GM12878 (cell line): ENCODE measurements at regions not wholly inside any gene's neighbourhood (a gene's known extent, or its start where the extent isn't known, plus 50 kb on each side); places are given as distances from the start of the nearest gene placed in this dataset.

ENCODE experiments used
- ATAC-seq: fragments of 200-7000 bp; cut with Tn5 transposase; 3 replicates; pipeline ENCODE4 v1.9.1; 2020; ENCODE audit warnings: mild to moderate bottlenecking, moderate library complexity
- BruUV-seq: library from RNA; stranded (reverse); fragments of 400-500 nt; replicated peaks from 2 replicates; lab custom pipeline; 2021; lab: Mats Ljungman, UMichigan
- CTCF ChIA-PET: fragments of 300-600 bp; sonication (Branson Sonifier 250); formaldehyde crosslinking; extraction: SDS; loops from one replicate; lab custom pipeline; 2021; ENCODE audit warnings: inconsistent platforms; lab: Yijun Ruan, JAX
- POLR2A ChIA-PET: fragments of 350-600 bp; formaldehyde crosslinking; extraction: SDS; loops from one replicate; lab custom pipeline; 2021; ENCODE audit warnings: inconsistent platforms; lab: Charles Lee
- RAD21 ChIA-PET: fragments of 300-600 bp; sonication (Branson Sonifier 250); formaldehyde crosslinking; loops from one replicate; lab custom pipeline; 2023; ENCODE audit warnings: antibody characterized with exemption; ENCODE audit not compliant: unreplicated experiment; lab: Charles Lee
- SMC1A ChIA-PET: fragments of 300-600 bp; sonication (Branson Sonifier 250); formaldehyde crosslinking; loops from one replicate; lab custom pipeline; 2023; ENCODE audit not compliant: unreplicated experiment, uncharacterized antibody; lab: Charles Lee
- DNase-seq: peaks from one replicate; pipeline ENCODE4 v3.0.0-alpha.2; 2011; ENCODE audit warnings: low read depth, low spot score
- FAIRE-seq: peaks from 3 replicates; lab custom pipeline; 2011; peaks lifted over from hg19 to GRCh38; lab: Jason Lieb, UNC
- H2AFZ ChIP-seq: 2 replicates; pipeline ENCODE4 v1.6.0; 2011; ENCODE audit warnings: low read depth, low read length, control low read depth; ENCODE audit not compliant: control insufficient read depth
- H3K27ac ChIP-seq: 2 replicates; pipeline ENCODE4 v1.5.1; 2011; ENCODE audit warnings: control low read depth; ENCODE audit not compliant: control insufficient read depth, insufficient read depth
- H3K27me3 ChIP-seq, 2 experiments: replicated peaks in 1 of 2; 2 replicates each; pipeline versions ENCODE4 v1.6.0 to v1.6.1; 2011; ENCODE audit warnings: low read length in 1 of 2; ENCODE audit not compliant: control insufficient read depth in 2 of 2, insufficient read depth in 2 of 2
- H3K36me3 ChIP-seq, 2 experiments: 2 replicates each; pipeline ENCODE4 v1.5.1; 2011; ENCODE audit warnings: low read length in 1 of 2; ENCODE audit not compliant: control insufficient read depth in 2 of 2, insufficient read depth in 2 of 2
- H3K4me1 ChIP-seq: 2 replicates; pipeline ENCODE4 v1.6.1; 2011; ENCODE audit warnings: mild to moderate bottlenecking, low read length, moderate library complexity, mixed read lengths; ENCODE audit not compliant: control insufficient read depth, insufficient read depth
- H3K4me2 ChIP-seq: 2 replicates; pipeline ENCODE4 v1.6.0; 2011; ENCODE audit warnings: control low read depth; ENCODE audit not compliant: control insufficient read depth, insufficient read depth
- H3K4me3 ChIP-seq: fragments of 200-600 bp; sonication (generic); 2 replicates; pipeline ENCODE4 v1.5.1; 2016
- H3K79me2 ChIP-seq: 2 replicates; pipeline ENCODE4 v1.6.0; 2011; ENCODE audit warnings: low read length; ENCODE audit not compliant: control insufficient read depth, insufficient read depth
- H3K9ac ChIP-seq: 2 replicates; pipeline ENCODE4 v1.8.0; 2011; ENCODE audit warnings: low read length, control low read depth, mixed read lengths; ENCODE audit not compliant: control insufficient read depth, insufficient read depth
- H3K9me3 ChIP-seq: replicated peaks from 3 replicates; pipeline ENCODE4 v1.5.1; 2011; ENCODE audit warnings: mild to moderate bottlenecking, low read length; ENCODE audit not compliant: control insufficient read depth, insufficient read depth
- H4K20me1 ChIP-seq: 2 replicates; pipeline ENCODE4 v1.6.0; 2011; ENCODE audit not compliant: control insufficient read depth, insufficient read depth
- KLF5 ChIP-seq: fragments of 450-650 bp; IDR thresholded peaks from 2 replicates; pipeline ENCODE4 v1.6.1; 2014; ENCODE audit warnings: mild to moderate bottlenecking; ENCODE audit not compliant: partially characterized antibody
- RAD21 ChIP-seq: IDR thresholded peaks from 2 replicates; pipeline ENCODE4 v1.6.1; 2011; ENCODE audit warnings: mild to moderate bottlenecking, low read depth, low read length, moderate library complexity; ENCODE audit not compliant: insufficient read depth
- WGBS: methylation state at CpG from one replicate; pipeline ENCODE4 v1.1.6; 2016; ENCODE audit warnings: low lambda C conversion rate; ENCODE audit not compliant: insufficient replicate concordance, insufficient coverage; ENCODE audit errors: missing lambda C conversion rate; 5-methylcytosine and 5-hydroxymethylcytosine counted together
- in situ Hi-C: fragments of 300-500 bp; cut with MboI; formaldehyde crosslinking; loops from 9 replicates; pipeline ENCODE4 v1.14.3; 2018; ENCODE audit warnings: mixed read lengths
- intact Hi-C: fragments of 100-400 bp; cut with micrococcal nuclease; formaldehyde crosslinking; loops from one replicate; pipeline ENCODE4 v1.14.2; 2022; ENCODE audit not compliant: unreplicated experiment
- TF ChIP-seq, protein P1 (sequence below): fragments of 450-650 bp; formaldehyde crosslinking; IDR thresholded peaks from 2 replicates; pipeline ENCODE4 v1.4.0; 2020; ENCODE audit warnings: mild to moderate bottlenecking, moderate library complexity

DNA sequence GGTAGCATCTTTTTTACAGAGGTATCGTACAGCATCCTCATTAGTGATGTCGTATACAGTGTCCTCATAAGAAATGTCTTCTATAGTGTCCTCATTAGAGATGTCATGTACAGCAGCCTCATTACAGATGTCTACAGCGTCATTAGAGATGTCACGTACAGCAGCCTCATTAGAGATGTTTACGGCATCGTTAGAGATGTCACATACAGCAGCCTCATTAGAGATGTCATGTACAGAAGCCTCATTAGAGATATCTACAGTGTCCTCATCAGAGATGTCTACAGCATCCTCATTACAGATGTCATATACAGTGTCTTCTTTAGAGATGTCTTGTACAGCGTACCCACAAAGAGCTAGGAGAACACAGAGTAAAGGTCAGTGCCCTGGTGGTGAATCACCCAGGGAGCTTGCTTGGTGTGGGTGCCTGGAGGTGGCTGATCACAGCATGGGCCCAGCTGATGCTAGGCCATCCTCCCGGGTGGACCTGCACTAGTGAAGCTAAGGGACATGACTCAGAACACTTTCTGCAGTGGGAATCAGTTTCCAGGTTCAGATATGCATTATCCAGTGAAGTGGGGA is 109.2 kb downstream of the IGLL1 start:
- POLR2A ChIA-PET, result no interaction called here
- 42% methylated on average over 8 of the region's 8 CpGs for WGBS
- Histone ChIP-seq H3K79me2 (no peaks in the 10 kb centered on the region), H3K36me3 (no peaks in the 10 kb centered on the region), H3K4me2 (no peak overlapping the region), H3K9me3 (no peaks in the 10 kb centered on the region), H3K4me3 (no peak overlapping the region), H2AFZ (no peak overlapping the region), H3K27me3 (peaks cover 0 to 2% of the 10 kb centered on the region in 2 experiments; a peak in 3 of 4 replicates), H3K4me1 (no peaks in the 10 kb centered on the region), H3K27ac (no peak overlapping the region), H4K20me1 (no peaks in the 10 kb centered on the region), H3K9ac (no peak overlapping the region)
- no peak for FAIRE-seq
- SMC1A ChIA-PET, result no interaction called here
- CTCF ChIA-PET, result no interaction called here
- no peak for TF ChIP-seq KLF5
- no peak for TF ChIP-seq RAD21
- TF ChIP-seq, protein P1, sequence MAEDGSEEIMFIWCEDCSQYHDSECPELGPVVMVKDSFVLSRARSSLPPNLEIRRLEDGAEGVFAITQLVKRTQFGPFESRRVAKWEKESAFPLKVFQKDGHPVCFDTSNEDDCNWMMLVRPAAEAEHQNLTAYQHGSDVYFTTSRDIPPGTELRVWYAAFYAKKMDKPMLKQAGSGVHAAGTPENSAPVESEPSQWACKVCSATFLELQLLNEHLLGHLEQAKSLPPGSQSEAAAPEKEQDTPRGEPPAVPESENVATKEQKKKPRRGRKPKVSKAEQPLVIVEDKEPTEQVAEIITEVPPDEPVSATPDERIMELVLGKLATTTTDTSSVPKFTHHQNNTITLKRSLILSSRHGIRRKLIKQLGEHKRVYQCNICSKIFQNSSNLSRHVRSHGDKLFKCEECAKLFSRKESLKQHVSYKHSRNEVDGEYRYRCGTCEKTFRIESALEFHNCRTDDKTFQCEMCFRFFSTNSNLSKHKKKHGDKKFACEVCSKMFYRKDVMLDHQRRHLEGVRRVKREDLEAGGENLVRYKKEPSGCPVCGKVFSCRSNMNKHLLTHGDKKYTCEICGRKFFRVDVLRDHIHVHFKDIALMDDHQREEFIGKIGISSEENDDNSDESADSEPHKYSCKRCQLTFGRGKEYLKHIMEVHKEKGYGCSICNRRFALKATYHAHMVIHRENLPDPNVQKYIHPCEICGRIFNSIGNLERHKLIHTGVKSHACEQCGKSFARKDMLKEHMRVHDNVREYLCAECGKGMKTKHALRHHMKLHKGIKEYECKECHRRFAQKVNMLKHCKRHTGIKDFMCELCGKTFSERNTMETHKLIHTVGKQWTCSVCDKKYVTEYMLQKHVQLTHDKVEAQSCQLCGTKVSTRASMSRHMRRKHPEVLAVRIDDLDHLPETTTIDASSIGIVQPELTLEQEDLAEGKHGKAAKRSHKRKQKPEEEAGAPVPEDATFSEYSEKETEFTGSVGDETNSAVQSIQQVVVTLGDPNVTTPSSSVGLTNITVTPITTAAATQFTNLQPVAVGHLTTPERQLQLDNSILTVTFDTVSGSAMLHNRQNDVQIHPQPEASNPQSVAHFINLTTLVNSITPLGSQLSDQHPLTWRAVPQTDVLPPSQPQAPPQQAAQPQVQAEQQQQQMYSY (CRISPR knock-in tag), result no peak
- DNase-seq, result no peak
- RAD21 ChIA-PET, result no interaction called here
- no peak for ATAC-seq
- intact Hi-C loops, result no loop called here
- BruUV-seq, result no TSS peak
- in situ Hi-C loops, result no loop called here
